ENCODE measurements at regions not wholly inside any gene's neighbourhood (a gene's known extent, or its start where the extent isn't known, plus 50 kb on each side); places are given as distances from the start of the nearest gene placed in this dataset.
"Not testable (repeated sequence)": the region's sequence is repeated elsewhere in the genome, so short reads cannot be mapped to it uniquely, and the experiment has no call there.

DNA sequence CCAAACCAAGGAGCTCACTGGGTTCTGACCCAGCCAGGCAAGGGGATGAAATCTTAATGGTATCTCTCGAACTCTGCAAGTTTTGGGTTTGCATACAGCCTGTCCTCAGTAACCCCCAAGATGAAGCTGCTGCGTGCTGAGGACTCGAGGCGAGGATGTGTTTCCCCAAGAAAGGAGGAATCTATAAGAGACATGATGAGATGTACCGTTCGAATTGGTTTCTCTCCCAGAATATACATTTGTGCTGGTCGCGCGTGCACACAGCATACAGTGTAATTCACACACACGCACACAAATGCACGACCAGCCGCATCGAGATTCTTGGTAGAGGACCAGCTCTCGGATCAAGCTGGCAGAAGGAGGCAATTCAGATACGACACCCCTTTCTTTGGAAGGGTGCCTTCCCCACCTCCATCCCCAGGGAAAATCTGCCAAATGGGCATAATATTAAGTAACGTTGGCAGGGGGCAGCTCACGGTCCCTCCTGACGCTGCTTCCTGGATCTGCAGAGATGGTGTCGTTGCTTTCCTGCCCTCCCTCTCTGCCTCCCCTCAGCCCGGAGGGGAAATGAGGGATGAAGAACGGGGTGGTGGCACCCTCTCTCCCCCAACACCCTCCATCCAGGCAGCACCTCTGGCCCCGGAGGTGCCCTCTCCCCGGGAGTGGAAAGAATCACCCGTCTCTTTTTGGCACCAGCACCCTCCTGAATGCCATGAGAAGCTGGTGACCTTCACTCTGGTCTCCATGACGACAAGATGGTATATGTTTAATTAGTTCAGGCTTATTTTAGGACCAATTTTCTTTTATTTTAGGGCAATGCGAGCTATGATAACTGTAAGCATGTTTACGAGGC, 310.2 kb downstream of the ZNF536 start:
- in situ Hi-C loops (cut with HindIII; ENCODE audit: low pct_unique_long_range_greater_than_20kb, low sequenced_read_pairs): no loop called here
- no peak for DNase-seq (ENCODE audit: low read depth)

DNA sequence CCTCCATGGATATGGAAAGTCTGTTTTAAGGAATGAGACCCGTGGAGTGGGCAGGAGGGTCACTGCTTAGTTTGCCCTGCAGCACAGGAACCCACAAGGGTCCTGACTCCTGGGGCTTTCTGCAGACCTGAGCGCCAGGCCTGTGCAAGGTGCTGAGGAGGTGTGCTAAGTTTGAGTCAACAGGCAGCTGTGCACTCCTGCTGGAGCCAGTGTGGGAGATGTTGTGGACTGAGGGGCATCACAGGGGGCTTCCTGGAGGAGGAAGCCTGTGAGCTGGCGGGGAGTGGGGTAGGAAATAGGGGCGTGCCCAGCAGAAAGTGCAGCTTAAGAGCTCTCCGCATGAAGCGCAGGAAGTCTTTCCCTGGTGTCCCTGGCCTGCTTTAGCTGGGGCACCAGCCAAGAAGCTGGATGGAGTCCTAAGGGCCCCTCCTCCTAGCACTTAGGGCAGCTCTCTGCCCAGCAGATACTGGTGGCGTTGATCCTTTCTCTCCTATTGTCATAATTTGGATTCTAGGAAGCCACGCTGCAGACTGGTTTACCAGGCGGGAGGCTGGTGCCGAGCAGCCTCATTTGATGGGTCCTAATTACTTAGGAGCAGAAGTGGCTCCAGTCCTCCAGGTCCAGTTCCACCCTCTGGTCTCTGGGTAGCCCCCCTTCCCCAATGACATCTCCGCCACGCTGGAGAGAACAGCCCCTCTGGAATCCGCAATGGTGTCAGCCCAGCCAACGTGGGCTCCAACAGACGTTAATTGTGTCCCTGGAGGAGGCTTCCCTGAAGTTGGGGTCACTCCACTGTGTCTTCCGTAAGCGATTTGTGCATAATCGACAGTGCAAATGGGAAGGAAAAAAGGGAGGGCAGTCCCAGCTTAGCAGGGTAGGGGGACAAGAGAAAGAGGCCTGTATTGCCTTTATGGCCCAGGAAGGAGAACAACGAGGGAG, 309.2 kb downstream of the ZNF536 start:
- in situ Hi-C loops (cut with HindIII; ENCODE audit: low pct_unique_long_range_greater_than_20kb, low sequenced_read_pairs): no loop called here

DNA sequence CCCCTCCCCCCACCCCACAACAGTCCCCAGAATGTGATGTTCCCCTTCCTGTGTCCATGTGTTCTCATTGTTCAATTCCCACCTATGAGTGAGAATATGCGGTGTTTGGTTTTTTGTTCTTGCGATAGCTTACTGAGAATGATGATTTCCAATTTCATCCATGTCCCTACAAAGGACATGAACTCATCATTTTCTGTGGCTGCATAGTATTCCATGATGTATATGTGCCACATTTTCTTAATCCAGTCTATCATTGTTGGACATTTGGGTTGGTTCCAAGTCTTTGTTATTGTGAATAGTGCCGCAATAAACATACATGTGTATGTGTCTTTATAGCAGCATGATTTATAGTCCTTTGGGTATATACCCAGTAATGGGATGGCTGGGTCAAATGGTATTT, 308.2 kb downstream of the ZNF536 start:
- DNase-seq (ENCODE audit: low read depth); in situ Hi-C loops (cut with HindIII; ENCODE audit: low pct_unique_long_range_greater_than_20kb, low sequenced_read_pairs): not testable (repeated sequence)

More for the DNA sequence above, 309.2 kb downstream of the ZNF536 start:
- DNase-seq (ENCODE audit: low read depth): no peak

DNA sequence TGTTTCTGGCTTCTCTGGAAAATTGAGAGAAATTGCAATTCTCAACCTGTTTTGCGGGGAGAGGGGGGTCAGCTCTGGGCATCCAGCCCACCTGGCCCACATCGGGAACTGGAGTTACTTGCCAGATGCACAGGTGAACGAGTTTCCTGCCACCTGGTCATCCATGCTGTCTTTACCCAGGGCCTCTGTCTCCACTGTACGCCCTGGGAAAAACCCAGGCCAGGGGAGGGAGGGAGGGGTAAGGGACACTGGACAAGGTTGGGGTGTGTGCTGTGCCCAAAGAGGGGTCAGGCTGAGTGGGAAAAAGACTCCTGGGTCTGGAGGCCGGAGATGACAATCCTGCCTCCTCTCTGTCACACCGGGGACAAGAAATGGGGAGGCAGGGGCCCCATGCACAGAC, 307.6 kb downstream of the ZNF536 start:
- DNase-seq (ENCODE audit: low read depth): no peak
- in situ Hi-C loops (cut with HindIII; ENCODE audit: low pct_unique_long_range_greater_than_20kb, low sequenced_read_pairs): no loop called here

DNA sequence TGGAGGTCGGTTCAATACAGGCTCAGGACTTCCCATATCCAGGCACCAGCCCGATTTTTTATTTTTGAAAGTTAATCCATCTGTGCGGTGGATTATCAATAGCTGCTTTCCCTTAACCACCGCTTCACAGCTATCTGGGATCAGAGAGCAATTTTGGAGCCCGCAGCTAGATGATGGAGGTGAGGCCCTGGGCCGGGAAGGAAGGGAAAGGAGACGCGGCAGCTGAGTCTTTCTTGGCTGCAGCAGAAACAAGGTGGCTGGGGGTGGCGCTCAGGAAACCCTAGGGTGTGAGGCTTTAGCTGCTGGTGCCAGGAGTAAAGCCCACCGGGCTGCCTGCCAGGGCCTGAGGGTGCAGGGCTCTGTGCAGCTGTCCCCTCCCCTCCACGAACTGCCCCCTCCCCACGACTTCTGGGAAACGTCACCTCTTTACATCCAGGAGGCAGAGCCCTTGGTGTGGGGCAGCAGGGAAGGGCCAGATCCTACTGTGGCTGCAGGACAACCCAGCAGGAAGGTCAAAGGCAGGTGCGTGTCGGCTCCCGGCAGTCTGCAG, 307.0 kb downstream of the ZNF536 start:
- in situ Hi-C loops (cut with HindIII; ENCODE audit: low pct_unique_long_range_greater_than_20kb, low sequenced_read_pairs): no loop called here
- DNase-seq (ENCODE audit: low read depth): no peak

DNA sequence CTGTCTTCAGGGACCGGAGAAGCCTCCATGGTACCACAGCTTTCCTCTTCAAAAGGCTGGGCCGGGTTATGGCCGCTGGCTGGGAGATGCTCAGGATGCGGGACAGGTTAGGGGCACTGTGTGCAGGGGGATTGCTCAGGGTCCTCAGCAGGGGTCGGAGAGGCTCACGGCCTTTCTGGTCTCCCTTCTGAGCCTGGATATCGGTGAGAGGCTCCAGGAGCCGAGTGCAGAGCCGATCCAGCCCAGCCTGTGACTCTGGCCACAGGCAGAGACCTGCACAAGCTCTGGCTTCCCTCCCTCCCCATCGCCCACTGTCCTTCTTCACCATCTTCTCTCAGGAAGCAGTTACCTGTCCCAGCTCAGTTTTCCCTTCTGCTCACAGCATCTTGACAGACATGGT, 306.0 kb downstream of the ZNF536 start:
- DNase-seq (ENCODE audit: low read depth): no peak
- in situ Hi-C loops (cut with HindIII; ENCODE audit: low pct_unique_long_range_greater_than_20kb, low sequenced_read_pairs): no loop called here

DNA sequence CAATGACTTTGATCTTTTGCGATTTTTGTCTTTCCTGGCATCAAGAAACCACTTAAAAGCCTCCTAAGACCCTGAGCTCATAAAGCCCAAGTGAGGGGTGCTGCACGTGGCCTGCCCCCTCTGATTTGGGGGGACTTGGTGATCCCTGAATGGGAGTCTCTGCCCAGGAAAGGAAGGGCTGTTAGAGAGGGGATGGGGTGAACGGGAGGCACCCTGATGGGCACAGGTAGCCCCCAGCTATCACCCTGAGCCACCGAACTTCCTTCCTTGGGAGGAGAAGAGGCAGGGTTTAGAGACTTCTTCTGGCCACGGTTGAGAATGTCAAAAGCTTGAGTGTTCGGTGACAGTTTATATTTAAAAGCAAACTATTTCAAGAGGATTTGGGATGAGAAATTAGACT, 305.5 kb downstream of the ZNF536 start:
- DNase-seq (ENCODE audit: low read depth): no peak
- in situ Hi-C loops (cut with HindIII; ENCODE audit: low pct_unique_long_range_greater_than_20kb, low sequenced_read_pairs): no loop called here

DNA sequence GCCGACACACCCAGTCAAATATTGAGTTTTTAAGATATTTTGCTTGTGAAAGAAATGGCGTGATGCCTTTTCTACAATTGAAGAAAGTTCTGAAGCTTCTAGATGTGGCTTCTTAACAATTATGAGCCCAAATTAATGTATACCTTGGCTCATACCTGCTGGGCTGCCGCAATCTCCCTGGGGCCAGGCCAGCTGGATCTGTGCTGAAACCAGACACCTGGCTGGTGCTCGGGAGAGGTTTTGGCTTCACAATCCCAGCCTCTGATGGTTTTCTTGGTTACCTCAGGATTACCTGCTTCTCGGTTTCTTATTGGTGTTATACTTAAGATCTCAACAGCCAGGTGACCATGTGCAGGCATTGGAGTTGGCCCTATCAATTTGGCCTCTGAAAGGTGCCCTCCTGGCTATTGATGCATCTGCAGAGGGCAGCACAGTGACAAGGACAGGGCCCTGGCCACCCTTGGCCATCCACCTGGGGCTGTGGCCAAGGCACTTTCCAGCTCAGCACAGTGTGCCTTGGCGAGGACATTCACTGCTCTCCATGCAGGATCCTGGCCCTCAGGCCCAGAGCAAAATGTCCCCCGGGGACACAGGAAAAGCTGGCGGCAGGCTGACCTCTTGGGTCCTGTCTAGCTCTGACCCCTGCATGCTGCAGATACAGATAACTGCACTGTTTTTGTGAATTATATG, 305.0 kb downstream of the ZNF536 start:
- no peak for DNase-seq (ENCODE audit: low read depth)
- in situ Hi-C loops (cut with HindIII; ENCODE audit: low pct_unique_long_range_greater_than_20kb, low sequenced_read_pairs): no loop called here

DNA sequence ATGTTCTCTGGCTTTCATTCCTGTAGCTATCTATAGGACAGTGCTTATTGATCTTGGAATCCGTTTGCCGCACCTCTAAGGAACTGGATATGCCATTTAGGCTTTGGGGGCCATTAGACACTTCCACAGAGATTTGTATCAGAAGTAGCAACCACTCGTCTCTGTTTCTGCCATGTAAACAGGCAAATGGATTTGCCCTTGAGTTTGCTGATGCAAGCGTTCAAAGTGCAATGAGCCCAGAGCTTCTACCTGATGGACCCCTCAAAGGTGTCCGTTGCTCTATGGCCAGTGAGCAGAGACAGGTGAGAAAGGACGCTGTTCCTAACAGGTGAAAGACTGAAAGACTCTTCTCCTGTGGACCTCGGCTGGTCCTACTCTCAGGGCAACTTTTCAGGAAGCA, 302.9 kb downstream of the ZNF536 start:
- in situ Hi-C loops (cut with HindIII; ENCODE audit: low pct_unique_long_range_greater_than_20kb, low sequenced_read_pairs): no loop called here
- no peak for DNase-seq (ENCODE audit: low read depth)

DNA sequence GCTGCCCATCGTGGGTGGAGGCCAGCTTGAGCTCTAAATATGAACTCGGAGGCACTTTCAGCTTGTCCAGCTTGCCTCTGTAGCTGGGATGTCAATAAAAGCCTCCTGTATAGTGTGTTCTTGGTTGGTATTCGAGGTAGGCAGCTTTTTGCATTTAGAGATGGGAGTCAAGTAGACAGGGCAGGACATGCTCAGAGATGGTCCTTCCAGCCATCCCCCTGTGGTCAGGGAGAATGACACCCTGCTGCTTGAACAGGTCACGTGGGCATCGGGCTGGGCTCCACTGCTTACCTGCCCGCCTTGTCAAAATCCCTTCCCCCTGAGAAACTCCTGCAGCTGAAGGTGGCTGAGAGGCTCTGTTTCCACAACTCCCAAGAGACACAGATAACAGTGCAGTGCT, 302.5 kb downstream of the ZNF536 start:
- in situ Hi-C loops (cut with HindIII; ENCODE audit: low pct_unique_long_range_greater_than_20kb, low sequenced_read_pairs): no loop called here
- DNase-seq (ENCODE audit: low read depth): no peak

DNA sequence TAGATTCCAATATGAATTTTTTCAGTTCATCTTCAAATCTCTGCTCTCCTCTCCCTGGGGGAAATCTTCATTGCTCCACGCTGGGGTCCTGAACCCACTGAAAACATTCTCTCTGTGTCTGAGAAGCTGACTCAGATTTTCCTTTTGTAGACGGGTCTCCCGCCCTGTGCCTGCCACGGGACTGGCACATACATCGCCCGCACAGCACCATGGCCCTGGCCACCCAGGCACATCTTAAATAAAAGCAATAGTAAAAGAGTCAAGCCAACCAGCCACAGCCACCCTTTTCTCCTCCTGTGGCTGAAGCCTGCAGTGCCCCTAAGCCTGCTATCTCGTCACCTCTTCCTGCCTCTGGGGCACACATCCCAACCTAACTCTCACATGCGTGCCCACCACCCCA, 301.2 kb downstream of the ZNF536 start:
- no peak for DNase-seq (ENCODE audit: low read depth)
- in situ Hi-C loops (cut with HindIII; ENCODE audit: low pct_unique_long_range_greater_than_20kb, low sequenced_read_pairs): no loop called here

DNA sequence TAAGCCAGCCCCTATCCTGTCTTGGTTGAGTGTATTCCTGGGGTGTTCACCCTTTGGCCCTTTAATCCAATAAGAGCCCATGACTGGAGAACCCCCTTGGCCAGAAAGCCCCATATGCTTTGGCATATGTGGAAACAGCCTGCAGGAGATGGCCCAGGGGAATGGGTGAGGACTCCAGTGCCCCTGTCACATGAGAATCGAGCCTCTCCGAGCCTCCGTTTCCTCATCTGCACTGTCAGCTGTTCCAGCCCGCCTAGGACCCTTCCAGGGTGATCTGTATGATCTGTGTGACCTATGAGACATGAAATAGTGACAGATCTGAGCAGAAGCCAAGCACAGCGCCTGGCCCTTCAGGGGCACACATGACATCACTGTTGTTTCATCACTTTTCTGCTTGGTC, 300.7 kb downstream of the ZNF536 start:
- in situ Hi-C loops (cut with HindIII; ENCODE audit: low pct_unique_long_range_greater_than_20kb, low sequenced_read_pairs): no loop called here
- no peak for DNase-seq (ENCODE audit: low read depth)

DNA sequence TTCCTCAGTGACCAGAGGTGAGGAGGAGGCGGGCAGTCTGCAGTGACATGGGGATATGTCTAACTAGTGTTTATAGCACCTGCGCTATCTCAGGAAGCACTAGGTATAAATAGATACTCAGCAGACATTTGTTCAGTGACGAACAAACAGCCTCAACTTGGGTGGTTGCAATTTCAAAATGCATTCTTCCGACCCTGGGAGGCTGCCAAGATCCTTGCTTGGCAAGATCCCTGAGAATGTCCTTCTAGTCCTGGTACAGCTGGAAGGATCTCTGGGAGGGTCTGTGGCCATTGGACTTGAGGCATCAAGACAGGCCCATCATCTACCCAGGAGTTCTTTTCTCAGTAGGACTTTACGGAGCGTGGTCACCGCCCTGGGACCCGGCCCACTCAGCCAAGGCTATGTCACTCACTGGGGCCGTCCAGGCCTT, 299.5 kb downstream of the ZNF536 start:
- no peak for DNase-seq (ENCODE audit: low read depth)
- in situ Hi-C loops (cut with HindIII; ENCODE audit: low pct_unique_long_range_greater_than_20kb, low sequenced_read_pairs): no loop called here

DNA sequence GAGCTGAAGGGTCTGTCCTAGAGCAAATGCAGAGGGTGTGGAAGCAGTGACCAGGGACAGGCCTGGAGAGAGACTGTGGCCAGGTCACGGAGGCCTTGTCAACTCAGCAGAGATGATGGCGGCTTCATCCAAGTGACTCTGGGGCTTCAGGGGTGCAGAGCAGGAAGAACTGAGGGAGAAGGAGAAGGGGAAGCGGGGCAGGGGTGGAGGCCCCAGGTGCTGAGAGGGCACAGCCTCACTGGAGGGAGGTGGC, 299.1 kb downstream of the ZNF536 start:
- no peak for DNase-seq (ENCODE audit: low read depth)
- in situ Hi-C loops (cut with HindIII; ENCODE audit: low pct_unique_long_range_greater_than_20kb, low sequenced_read_pairs): no loop called here

DNA sequence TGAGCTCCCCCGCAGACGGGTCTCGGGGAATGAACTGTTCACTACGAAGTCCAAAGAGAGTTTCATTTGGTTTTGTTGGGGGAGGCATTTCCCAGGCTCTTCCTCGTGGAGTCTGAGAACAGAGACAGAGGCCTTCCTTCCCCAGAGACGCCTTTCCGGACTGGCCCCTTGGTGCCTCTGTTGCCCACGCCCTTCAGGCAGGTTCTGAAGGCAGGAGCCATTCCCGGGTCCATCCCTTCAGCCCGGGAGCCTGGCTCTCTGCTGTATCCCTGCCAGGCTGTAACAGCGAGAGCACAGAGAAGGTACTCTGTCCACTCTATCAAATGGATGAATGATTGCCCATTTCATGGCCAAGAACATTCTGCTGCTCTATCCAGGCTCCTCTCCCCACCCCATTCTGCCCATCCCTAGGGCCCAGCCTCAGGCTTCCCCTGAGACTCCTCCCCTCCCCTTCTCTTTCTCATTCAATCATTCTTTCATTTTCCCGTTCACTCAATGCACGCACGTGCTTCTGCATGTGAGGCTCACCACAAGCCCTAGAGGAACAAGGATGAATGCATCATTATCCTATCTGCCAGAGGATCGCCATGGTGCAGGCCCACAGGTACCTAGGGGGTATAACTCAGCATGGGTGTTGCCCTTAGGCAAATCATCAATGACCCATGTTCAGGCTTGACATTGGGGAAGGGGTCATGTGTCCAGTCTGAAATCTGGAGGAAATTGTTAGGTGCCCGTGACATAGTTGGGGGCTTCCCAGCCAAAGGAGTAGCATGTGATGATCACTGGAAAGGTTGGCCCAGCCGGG, 298.6 kb downstream of the ZNF536 start:
- DNase-seq (ENCODE audit: low read depth): no peak
- in situ Hi-C loops (cut with HindIII; ENCODE audit: low pct_unique_long_range_greater_than_20kb, low sequenced_read_pairs): no loop called here

DNA sequence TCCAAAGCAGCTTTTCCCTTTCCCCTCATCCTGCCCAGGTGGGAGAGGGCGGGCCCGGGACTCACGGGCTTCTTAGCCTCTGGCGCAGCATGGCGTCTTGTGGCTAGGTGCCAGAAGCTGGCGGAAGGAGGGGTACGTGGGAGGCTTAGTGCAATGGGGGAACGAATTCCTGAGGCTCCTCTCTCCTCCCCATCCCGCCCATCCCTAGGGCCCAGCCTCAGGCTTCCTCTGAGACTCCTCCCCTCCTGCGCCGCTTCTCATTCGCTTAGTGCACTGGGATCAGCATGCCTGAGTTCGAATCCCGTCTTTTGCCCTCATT, 297.8 kb downstream of the ZNF536 start:
- no peak for DNase-seq (ENCODE audit: low read depth)
- in situ Hi-C loops (cut with HindIII; ENCODE audit: low pct_unique_long_range_greater_than_20kb, low sequenced_read_pairs): no loop called here

DNA sequence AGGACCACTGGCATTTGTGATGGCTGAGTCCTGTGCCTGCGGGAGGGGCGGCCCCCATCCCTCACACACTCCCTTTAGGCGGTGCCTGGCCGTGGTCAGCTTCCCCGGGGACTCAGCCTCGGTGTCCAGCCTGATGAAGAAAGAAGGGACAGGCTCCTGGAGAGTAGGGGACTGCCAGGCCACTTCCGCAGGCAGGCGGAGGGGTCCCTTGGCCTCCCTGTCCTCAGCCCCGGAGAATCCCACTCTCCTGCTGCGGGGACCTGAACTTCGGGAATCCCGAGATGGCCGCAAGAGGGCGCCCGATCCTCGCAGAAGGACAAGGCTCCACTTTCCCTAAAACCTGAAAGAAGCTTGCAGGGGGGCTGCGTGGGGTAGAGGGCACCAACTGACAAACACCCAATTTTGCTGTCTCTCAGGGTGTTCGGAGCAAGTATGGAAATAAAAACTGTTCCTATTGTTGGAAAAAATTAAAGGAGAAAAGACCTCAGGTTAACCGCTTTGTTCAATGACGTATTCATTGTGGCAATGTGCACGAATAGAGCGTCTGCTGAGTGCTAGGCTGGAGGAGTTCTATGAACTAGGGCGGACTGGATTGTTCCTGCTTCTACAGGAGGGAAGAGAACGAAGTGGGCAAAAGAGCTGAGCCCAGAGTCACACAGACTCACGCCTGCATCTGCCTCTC, 297.3 kb downstream of the ZNF536 start:
- peak; percentile 31 for DNase-seq (ENCODE audit: low read depth)
- in situ Hi-C loops (cut with HindIII; ENCODE audit: low pct_unique_long_range_greater_than_20kb, low sequenced_read_pairs): no loop called here
